ENCODE measurements at regions not wholly inside any gene's neighbourhood (a gene's known extent, or its start where the extent isn't known, plus 50 kb on each side); places are given as distances from the start of the nearest gene placed in this dataset.

GRCh38 chr15:96415513-96416217 lies 85.2 kb downstream of the NR2F2 start:
- no peak for DNase-seq

GRCh38 chr15:96416218-96416933 lies 85.9 kb downstream of the NR2F2 start:
- DNase-seq = no peak

GRCh38 chr15:96416934-96417759 lies 86.6 kb downstream of the NR2F2 start:
- no peak for DNase-seq

- DNase-seq = no peak
Measured at GRCh38 chr15:96417760-96418130, 87.2 kb downstream of the NR2F2 start.

GRCh38 chr15:96418146-96418545 lies 87.6 kb downstream of the NR2F2 start:
- no peak for DNase-seq

GRCh38 chr15:96421178-96421601 lies 90.7 kb downstream of the NR2F2 start:
- DNase-seq = no peak

- no peak for DNase-seq
Measured at GRCh38 chr15:96422125-96422524, 91.6 kb downstream of the NR2F2 start.

GRCh38 chr15:96424674-96425073 lies 94.2 kb downstream of the NR2F2 start:
- DNase-seq = no peak

GRCh38 chr15:96428742-96429141 lies 98.2 kb downstream of the NR2F2 start:
- DNase-seq = no peak

- DNase-seq = no peak
Measured at GRCh38 chr15:96431786-96432185, 101.3 kb downstream of the NR2F2 start.

- DNase-seq = no peak
Measured at GRCh38 chr15:96435022-96435421, 104.5 kb downstream of the NR2F2 start.

GRCh38 chr15:96435841-96436240 lies 105.3 kb downstream of the NR2F2 start:
- DNase-seq = no peak

- no peak for DNase-seq
Measured at GRCh38 chr15:96440978-96441377, 110.5 kb downstream of the NR2F2 start.

- no peak for DNase-seq
Measured at GRCh38 chr15:96442076-96442475, 111.6 kb downstream of the NR2F2 start.

GRCh38 chr15:96444865-96445264 lies 114.4 kb downstream of the NR2F2 start:
- DNase-seq = no peak

- DNase-seq = no peak
Measured at GRCh38 chr15:96448923-96449322, 118.4 kb downstream of the NR2F2 start.

GRCh38 chr15:96457841-96458240 lies 127.3 kb downstream of the NR2F2 start:
- DNase-seq = no peak

- no peak for DNase-seq
Measured at GRCh38 chr15:96460106-96460505, 129.6 kb downstream of the NR2F2 start.

GRCh38 chr15:96462768-96463750 lies 132.6 kb downstream of the NR2F2 start:
- no peak for DNase-seq

- no peak for DNase-seq
Measured at GRCh38 chr15:96466389-96466947, 136.0 kb downstream of the NR2F2 start.

- no peak for DNase-seq
Measured at GRCh38 chr15:96468036-96468435, 137.5 kb downstream of the NR2F2 start.

- DNase-seq = no peak
Measured at GRCh38 chr15:96470681-96471310, 140.3 kb downstream of the NR2F2 start.

Data from activated naive CD4-positive, alpha-beta T cell (primary cell).